ENCODE measurements at regions not wholly inside any gene's neighbourhood (a gene's known extent, or its start where the extent isn't known, plus 50 kb on each side); places are given as distances from the start of the nearest gene placed in this dataset.

DNA sequence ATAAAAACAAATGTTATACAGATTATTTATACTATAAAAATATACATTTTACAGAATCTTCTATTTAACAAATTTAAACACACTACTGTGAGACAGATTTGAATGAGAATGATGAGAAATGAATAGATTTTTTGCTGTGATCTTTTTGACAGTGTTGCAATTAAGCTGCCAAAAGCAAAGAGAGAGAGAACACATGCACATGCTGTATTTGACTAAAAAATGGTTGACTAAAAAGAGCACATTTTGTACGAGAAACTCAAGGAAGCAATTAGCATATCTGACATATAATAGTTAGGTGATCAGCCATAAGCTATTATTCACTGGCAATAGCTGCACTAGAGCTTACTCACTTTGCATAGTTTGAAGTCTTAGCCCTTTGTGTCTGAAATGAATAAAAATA lies 115.8 kb downstream of the SYT10 start:
- no peaks in the 10 kb centered on the region for H3K79me2 ChIP-seq (ENCODE audit: insufficient read depth, low read depth, low read length)
- BruUV-seq (replicated peaks), result no TSS peak
- no peaks in the 10 kb centered on the region for H3K9me3 ChIP-seq (ENCODE audit: low read length)
- TF ChIP-seq EZH2phosphoT487 (IDR thresholded peaks at IDR 0.05; ENCODE audit: borderline replicate concordance, low read depth, low read length), result no peak
- TF ChIP-seq, protein P1, sequence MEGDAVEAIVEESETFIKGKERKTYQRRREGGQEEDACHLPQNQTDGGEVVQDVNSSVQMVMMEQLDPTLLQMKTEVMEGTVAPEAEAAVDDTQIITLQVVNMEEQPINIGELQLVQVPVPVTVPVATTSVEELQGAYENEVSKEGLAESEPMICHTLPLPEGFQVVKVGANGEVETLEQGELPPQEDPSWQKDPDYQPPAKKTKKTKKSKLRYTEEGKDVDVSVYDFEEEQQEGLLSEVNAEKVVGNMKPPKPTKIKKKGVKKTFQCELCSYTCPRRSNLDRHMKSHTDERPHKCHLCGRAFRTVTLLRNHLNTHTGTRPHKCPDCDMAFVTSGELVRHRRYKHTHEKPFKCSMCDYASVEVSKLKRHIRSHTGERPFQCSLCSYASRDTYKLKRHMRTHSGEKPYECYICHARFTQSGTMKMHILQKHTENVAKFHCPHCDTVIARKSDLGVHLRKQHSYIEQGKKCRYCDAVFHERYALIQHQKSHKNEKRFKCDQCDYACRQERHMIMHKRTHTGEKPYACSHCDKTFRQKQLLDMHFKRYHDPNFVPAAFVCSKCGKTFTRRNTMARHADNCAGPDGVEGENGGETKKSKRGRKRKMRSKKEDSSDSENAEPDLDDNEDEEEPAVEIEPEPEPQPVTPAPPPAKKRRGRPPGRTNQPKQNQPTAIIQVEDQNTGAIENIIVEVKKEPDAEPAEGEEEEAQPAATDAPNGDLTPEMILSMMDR (conservative IDR thresholded peaks at IDR 0.05; ENCODE audit: low read length), result no peak
- no peak overlapping the region for H3K27ac ChIP-seq (ENCODE audit: low read depth, low read length, poor library complexity, severe bottlenecking)
- no peaks in the 10 kb centered on the region for H3K9me2 ChIP-seq (ENCODE audit: insufficient read depth, low read length)
- H3K4me1 ChIP-seq (ENCODE audit: insufficient read depth, low read length, poor library complexity, severe bottlenecking), result no peaks in the 10 kb centered on the region
- no peak overlapping the region for H2AFZ ChIP-seq (ENCODE audit: low read length)
- intact Hi-C loops (cut with micrococcal nuclease; ENCODE audit: unreplicated experiment), result no loop called here
- ChIA-PET CTCF (ENCODE audit: unreplicated experiment) (no interaction called here), POLR2A (no interaction called here)
- H3K4me2 ChIP-seq (ENCODE audit: low read length), result no peak overlapping the region
- H4K20me1 ChIP-seq (ENCODE audit: insufficient read depth, low read length), result no peaks in the 10 kb centered on the region
- no peak overlapping the region for H3K4me3 ChIP-seq (ENCODE audit: low read depth, low read length, poor library complexity, severe bottlenecking)
- DNase-seq (ENCODE audit: low spot score), result no peak
- no peaks in the 10 kb centered on the region for H3K36me3 ChIP-seq (ENCODE audit: insufficient read depth, low read length)

DNA sequence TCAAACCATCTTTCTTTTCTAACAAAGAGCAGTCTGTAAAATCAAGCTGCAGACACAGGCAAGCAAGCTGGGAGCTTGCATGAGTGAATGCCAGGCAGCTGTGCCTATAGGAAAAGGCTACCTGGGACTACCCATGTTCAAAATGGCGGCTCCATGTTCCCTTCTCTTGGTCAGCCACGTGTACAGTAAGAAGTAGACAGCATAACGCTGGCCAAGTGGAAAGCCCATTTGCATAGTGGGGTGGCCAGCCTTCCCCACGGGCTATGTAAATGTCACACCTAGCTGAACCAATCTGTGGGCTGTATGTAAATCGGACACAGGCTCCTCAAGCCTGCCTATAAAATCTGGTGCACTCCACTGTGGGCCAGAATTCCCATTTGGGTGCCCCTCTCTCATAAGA lies 117.1 kb downstream of the SYT10 start:
- BruUV-seq (replicated peaks), result no TSS peak
- intact Hi-C loops (cut with micrococcal nuclease; ENCODE audit: unreplicated experiment), result no loop called here
- TF ChIP-seq, protein P1 (conservative IDR thresholded peaks at IDR 0.05; ENCODE audit: low read length), result no peak
- no peak for TF ChIP-seq EZH2phosphoT487 (IDR thresholded peaks at IDR 0.05; ENCODE audit: borderline replicate concordance, low read depth, low read length)
- no peak overlapping the region for H3K4me3 ChIP-seq (ENCODE audit: low read depth, low read length, poor library complexity, severe bottlenecking)
- DNase-seq (ENCODE audit: low spot score), result no peak
- no peaks in the 10 kb centered on the region for H3K79me2 ChIP-seq (ENCODE audit: insufficient read depth, low read depth, low read length)
- H3K9me2 ChIP-seq (ENCODE audit: insufficient read depth, low read length), result no peaks in the 10 kb centered on the region
- POLR2A ChIA-PET, result no interaction called here
- CTCF ChIA-PET (ENCODE audit: unreplicated experiment), result interaction anchor here (0.5 kb wide), 1 partner anchor 70 kb away, joined by 3 read pairs; no protein-coding TSS in a partner anchor
- H3K4me1 ChIP-seq (ENCODE audit: insufficient read depth, low read length, poor library complexity, severe bottlenecking), result no peaks in the 10 kb centered on the region
- no peaks in the 10 kb centered on the region for H4K20me1 ChIP-seq (ENCODE audit: insufficient read depth, low read length)
- H3K27ac ChIP-seq (ENCODE audit: low read depth, low read length, poor library complexity, severe bottlenecking), result no peak overlapping the region
- H3K9me3 ChIP-seq (ENCODE audit: low read length), result no peaks in the 10 kb centered on the region
- no peaks in the 10 kb centered on the region for H3K36me3 ChIP-seq (ENCODE audit: insufficient read depth, low read length)
- H2AFZ ChIP-seq (ENCODE audit: low read length), result no peak overlapping the region
- no peak overlapping the region for H3K4me2 ChIP-seq (ENCODE audit: low read length)

DNA sequence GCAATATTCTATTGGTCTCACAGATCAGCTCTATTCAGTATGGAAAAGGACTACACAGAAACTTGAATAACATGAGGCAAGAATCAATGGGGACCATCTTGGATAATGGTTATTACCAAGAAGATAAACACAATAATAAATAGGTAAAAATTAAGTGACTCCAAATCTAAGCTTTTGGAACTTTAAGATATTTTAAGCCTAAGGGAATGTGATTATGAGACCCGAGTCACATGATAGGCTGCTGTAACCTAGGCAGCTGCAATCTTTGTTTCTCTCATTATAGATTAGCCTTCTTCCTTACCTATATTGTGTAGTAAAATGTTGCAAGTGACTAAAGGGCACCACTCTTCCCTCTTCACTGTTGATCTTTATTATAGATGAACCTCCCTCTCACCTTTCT lies 121.9 kb downstream of the SYT10 start:
- no peak for DNase-seq (ENCODE audit: low spot score)
- TF ChIP-seq, protein P1 (conservative IDR thresholded peaks at IDR 0.05; ENCODE audit: low read length), result no peak
- TF ChIP-seq EZH2phosphoT487 (IDR thresholded peaks at IDR 0.05; ENCODE audit: borderline replicate concordance, low read depth, low read length), result no peak
- H3K4me3 ChIP-seq (ENCODE audit: low read depth, low read length, poor library complexity, severe bottlenecking), result no peak overlapping the region
- H3K4me1 ChIP-seq (ENCODE audit: insufficient read depth, low read length, poor library complexity, severe bottlenecking), result no peaks in the 10 kb centered on the region
- H3K79me2 ChIP-seq (ENCODE audit: insufficient read depth, low read depth, low read length), result no peaks in the 10 kb centered on the region
- BruUV-seq (replicated peaks), result no TSS peak
- no peaks in the 10 kb centered on the region for H4K20me1 ChIP-seq (ENCODE audit: insufficient read depth, low read length)
- ChIA-PET POLR2A (interaction anchor here (0.6 kb wide), 1 partner anchor 559 kb away, joined by 4 read pairs; no protein-coding TSS in a partner anchor), CTCF (ENCODE audit: unreplicated experiment) (no interaction called here)
- H3K4me2 ChIP-seq (ENCODE audit: low read length), result no peak overlapping the region
- H2AFZ ChIP-seq (ENCODE audit: low read length), result no peak overlapping the region
- intact Hi-C loops (cut with micrococcal nuclease; ENCODE audit: unreplicated experiment), result no loop called here
- no peaks in the 10 kb centered on the region for H3K36me3 ChIP-seq (ENCODE audit: insufficient read depth, low read length)
- H3K9me3 ChIP-seq (ENCODE audit: low read length), result no peaks in the 10 kb centered on the region
- no peaks in the 10 kb centered on the region for H3K9me2 ChIP-seq (ENCODE audit: insufficient read depth, low read length)
- no peak overlapping the region for H3K27ac ChIP-seq (ENCODE audit: low read depth, low read length, poor library complexity, severe bottlenecking)
